PC-3 (cell line): ENCODE measurements at regions not wholly inside any gene's neighbourhood (a gene's known extent, or its start where the extent isn't known, plus 50 kb on each side); places are given as distances from the start of the nearest gene placed in this dataset.

Experiments
- CTCF ChIP-seq: fragments of 300-600 bp; sonication (generic); conservative IDR thresholded peaks from 2 replicates; pipeline ENCODE4 v1.5.1; 2017; ENCODE audit warnings: antibody characterized with exemption, low read depth, mild to moderate bottlenecking, low read length
- EZH2 ChIP-seq: fragments of 300-600 bp; sonication (generic); IDR thresholded peaks from one replicate; pipeline ENCODE4 v1.6.1; 2017; ENCODE audit warnings: antibody characterized with exemption, mild to moderate bottlenecking, low read length; ENCODE audit not compliant: unreplicated experiment
- EZH2phosphoT487 ChIP-seq: fragments of 300-600 bp; sonication (generic); IDR thresholded peaks from 2 replicates; pipeline ENCODE4 v1.6.1; 2018; ENCODE audit warnings: mild to moderate bottlenecking, antibody characterized with exemption, low read length, borderline replicate concordance

DNA sequence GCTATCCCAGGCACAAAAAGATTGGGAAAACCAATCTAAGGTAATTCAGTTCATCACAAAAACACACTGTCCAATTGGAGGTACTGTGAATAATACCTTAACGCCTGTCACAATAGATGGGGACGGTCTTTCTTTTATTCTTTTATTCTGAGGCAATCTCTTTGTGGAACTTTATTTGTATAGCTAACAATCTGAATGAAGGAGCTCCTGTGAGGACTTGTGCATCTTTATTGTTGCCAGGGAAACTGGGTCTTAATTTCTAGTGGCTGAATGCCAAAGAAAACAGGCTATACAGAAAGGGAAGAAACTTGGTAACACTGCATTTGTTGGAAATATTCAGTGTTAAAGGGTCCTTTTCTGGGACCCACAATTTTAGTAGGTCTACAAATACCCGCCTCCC is 546.9 kb upstream of the C9orf72 start:
- no peak for TF ChIP-seq EZH2
- TF ChIP-seq CTCF: no peak
- no peak for TF ChIP-seq EZH2phosphoT487
